GM18508 (cell line): ENCODE measurements at regions not wholly inside any gene's neighbourhood (a gene's known extent, or its start where the extent isn't known, plus 50 kb on each side); places are given as distances from the start of the nearest gene placed in this dataset.
"Not testable (repeated sequence)": the region's sequence is repeated elsewhere in the genome, so short reads cannot be mapped to it uniquely, and the experiment has no call there.

Experiments used
- ATAC-seq: cut with Tn5 transposase; IDR thresholded peaks from one replicate; pipeline ENCODE4 v1.9.1; 2021; ENCODE audit warnings: moderate number of reproducible peaks; ENCODE audit not compliant: insufficient read depth, unreplicated experiment

- no peak for ATAC-seq
Observed at GRCh38 chr6:81265106-81265505, 487.4 kb downstream of the TENT5A start.

GRCh38 chr6:81263531-81264168, 488.8 kb downstream of the TENT5A start:
- ATAC-seq: no peak

DNA sequence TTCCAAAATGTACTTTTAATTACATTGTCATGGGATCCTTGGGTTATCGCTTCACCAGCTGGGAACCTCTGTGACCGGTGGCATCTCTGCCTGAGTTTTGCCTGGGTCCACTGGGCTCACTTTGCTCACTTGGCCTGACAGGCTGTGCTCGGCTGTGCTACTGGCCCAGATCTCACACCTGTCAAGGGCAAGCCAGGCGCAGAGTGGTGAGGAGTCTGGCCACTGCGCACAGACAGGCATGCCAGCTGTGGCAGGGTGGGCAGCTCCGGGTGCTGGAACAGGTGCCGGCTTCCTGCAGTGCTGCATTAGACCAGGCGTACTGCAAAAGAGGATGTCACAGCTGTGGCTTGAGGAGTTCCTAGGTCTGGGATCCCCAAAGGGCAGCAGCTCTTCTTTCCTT, 489.8 kb downstream of the TENT5A start:
- no peak for ATAC-seq

- not testable (repeated sequence) for ATAC-seq
Observed at GRCh38 chr6:81256223-81256622, 496.3 kb downstream of the TENT5A start.

- no peak for ATAC-seq
Observed at GRCh38 chr6:81253821-81254220, 498.7 kb downstream of the TENT5A start.

GRCh38 chr6:81252231-81252630, 500.2 kb downstream of the TENT5A start:
- ATAC-seq: no peak

DNA sequence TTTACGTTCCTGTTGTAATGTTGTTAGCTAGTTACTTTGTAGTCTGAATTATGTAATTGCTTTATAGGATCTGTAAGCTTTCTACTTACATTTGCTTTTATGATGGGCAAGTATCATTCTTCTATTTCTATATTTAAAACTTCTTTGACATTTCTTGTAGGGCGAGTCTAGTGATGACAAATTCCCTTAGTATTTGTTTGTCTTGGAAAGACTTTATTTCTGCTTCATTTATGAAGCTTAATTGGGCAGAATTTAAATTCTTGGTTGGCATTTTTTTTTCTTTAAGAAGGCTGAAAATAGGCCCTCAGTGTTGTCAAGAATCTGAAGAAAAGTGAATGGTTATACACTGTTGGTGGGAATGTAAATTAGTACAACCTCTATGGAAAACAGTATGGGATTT, 506.3 kb downstream of the TENT5A start:
- no peak for ATAC-seq

- ATAC-seq: no peak
Observed at GRCh38 chr6:81242624-81243023, 509.9 kb downstream of the TENT5A start.

DNA sequence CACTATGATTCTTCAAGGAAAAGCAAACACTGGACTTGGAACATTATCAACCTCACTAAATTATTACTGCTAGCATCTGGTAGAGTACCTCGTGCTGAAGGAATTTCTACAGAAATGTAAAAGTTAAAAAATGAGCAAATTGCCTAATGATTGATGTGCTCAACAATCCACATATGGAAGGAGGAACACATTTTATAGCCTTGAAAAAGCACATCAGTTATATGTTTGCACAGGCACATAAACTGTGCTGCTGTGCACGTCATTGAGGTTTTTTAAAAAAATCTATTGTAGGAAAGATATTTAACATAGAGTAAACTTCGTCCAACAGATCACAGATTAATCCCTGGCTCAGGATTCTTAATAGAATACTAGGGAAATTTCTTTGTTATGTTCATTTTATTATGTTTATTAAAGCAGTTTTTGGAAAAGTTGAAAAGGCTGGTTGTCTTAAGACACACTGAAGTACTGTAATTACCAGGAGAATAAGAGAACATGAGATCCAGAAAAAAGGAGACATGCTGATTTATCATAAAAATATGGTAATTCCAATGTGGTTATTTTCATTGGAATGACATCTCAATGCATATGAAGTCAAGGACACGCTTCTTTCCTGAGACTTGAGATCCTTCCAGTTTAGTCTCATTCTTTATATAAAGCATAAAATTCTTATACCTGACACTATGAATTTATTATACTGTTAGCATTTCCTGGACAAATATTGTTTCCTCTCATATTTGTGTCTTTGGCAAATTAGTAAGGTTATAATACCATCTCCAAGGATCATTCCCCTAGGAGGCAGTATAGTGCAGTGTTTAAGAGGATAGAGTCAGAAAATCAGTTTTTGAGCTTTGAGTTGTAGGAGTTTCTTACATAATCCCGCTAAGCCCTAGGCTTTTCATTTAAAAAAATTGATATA, 511.1 kb downstream of the TENT5A start:
- ATAC-seq: no peak

GRCh38 chr6:81238390-81238789, 514.1 kb downstream of the TENT5A start:
- ATAC-seq: no peak

DNA sequence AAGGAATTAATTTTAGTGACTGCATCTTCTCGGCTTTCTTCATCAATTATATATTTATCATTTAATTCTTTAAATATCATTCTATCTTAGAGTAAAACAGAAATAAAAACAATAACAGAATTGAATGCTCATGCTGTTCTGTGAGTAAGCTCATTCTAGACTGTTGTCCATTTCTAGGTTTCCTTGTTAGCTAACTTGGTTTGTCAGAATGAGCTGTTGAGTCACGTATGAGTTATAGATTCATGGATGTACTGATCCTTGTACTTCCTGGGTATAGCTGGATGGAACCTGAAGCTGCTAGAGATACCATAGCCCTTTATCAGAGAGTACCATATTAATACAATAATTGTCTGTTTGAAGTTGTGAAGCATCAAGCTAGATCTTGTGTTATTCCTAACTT, 515.3 kb downstream of the TENT5A start:
- ATAC-seq: no peak

DNA sequence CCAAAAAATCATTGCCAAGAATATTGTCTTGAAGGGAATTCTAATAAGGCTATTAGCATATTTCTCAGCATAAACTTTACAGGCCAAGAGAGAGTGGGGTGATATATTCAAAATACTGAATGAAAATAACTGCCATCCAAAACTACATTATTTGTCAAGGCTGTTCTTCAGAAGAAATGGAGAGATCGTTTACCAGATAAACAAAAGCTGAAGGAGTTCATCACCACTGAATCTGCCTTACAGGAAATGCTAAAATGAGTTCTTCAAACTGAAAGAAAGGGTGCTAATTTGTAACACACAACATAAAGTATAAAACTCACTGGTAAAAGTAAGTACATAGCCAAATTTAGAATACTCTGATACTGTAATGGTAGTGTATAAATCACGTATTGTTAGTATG, 517.0 kb downstream of the TENT5A start:
- no peak for ATAC-seq

DNA sequence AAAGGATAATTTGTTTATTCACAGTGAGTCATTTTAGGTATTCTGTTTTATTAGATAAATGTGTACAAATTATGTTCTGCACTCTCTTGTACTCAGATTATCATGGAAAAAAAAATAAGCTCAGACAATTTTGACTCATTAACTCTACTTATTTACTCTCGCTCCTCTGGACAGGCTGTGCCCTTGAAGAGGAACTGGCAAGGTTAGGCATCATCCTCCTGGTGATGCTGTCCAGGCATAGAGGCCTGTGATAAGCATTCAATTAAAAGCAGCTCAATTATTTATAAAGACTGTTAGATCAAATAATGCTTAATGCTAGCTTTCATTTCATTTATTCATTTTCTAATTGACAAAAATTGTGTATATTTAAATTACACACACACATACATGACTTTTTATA, 518.5 kb downstream of the TENT5A start:
- ATAC-seq: no peak

DNA sequence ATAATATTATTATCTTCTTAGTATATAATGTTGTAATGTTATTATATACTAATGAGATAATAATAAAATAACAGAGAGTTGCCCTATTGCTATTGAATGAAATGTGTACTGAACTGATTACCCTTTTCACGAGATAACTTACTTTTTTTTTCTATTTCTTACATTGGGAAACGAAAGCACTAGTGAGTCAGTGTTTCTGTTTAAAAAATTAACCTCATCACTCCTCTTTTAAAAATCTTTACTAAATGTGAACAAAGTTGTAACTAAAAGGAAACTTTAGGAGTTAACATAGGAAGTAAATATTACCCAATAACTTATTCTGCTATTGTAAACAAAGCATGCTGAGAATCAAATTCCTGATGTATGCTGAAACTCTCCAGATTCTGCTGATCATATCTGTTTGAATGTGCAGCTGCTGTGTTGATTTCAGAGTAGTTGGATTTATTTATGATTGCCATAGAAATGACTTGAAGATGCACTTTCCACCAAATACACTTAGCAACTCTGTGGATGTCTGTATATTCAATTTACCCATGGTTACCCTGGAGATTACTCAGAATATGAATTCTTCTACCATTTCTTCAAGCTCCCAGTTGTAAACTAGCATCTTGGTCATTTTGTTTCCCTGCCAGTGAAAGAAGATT, 523.4 kb downstream of the TENT5A start:
- no peak for ATAC-seq

- no peak for ATAC-seq
Observed at GRCh38 chr6:81226957-81227356, 525.5 kb downstream of the TENT5A start.

DNA sequence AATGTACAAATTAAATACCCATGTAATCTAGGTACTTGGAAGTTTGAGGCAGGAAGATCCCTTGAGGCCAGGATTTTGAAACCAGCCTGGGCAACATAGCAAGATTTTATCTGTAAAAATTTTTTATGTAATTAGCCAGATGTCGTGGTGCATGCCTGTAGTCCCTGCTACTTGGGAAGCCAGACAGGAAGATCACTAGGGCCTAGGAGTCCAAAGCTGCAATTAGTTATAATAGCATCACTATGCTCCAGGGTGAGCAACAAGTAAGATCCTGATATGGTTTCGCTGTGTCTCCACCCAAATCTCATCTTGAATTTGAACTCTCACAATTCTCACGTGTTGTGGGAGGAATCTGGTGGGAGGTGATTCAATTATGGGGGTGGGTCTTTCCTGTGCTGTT, 535.8 kb downstream of the TENT5A start:
- no peak for ATAC-seq

DNA sequence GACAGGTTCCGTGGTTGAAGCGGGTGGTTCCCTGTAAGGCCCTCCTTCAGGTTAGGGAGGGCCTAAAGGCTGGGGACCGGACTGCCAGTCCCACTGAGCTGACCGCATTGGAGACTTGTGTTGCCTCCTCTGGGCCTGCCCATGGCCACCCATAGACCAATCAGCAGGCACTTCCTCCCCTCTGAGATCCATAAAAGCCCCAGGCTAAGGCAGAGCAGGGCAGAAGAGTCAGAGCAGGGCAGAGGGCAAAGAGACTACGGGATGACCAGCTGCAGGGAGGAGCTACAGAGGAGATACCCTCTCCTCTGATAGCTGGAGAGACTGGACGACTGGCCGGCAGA, 537.4 kb downstream of the TENT5A start:
- ATAC-seq: no peak

GRCh38 chr6:81214414-81215091, 537.9 kb downstream of the TENT5A start:
- ATAC-seq: no peak

DNA sequence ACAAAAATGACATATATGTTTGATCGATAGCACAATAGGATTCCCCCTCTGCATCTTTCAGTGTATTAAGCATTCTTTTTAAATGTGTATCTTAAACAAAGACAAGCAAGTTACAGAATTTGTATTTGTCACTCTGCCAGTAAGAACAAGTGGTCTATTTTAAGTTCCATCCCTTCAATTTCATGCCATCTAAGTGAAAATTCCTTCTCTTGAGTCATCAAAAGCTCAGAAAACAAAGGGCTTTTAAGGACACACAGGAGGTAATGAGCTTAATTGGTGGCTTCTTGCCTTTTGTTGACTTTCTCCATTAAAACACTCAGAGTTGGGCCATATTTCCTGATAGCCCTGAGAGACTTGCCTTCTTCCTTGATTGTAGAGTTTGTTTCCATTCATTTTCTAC, 547.8 kb downstream of the TENT5A start:
- no peak for ATAC-seq

GRCh38 chr6:81194374-81194773, 558.1 kb downstream of the TENT5A start:
- ATAC-seq: no peak
